GM12878 (cell line): ENCODE measurements at regions not wholly inside any gene's neighbourhood (a gene's known extent, or its start where the extent isn't known, plus 50 kb on each side); places are given as distances from the start of the nearest gene placed in this dataset.

ENCODE experiments used
- ATAC-seq: fragments of 200-7000 bp; cut with Tn5 transposase; 3 replicates; pipeline ENCODE4 v1.9.1; 2020; ENCODE audit warnings: mild to moderate bottlenecking, moderate library complexity
- BruUV-seq: library from RNA; stranded (reverse); fragments of 400-500 nt; replicated peaks from 2 replicates; lab custom pipeline; 2021; lab: Mats Ljungman, UMichigan
- CTCF ChIA-PET: fragments of 300-600 bp; sonication (Branson Sonifier 250); formaldehyde crosslinking; extraction: SDS; loops from one replicate; lab custom pipeline; 2021; ENCODE audit warnings: inconsistent platforms; lab: Yijun Ruan, JAX
- POLR2A ChIA-PET: fragments of 350-600 bp; formaldehyde crosslinking; extraction: SDS; loops from one replicate; lab custom pipeline; 2021; ENCODE audit warnings: inconsistent platforms; lab: Charles Lee
- RAD21 ChIA-PET: fragments of 300-600 bp; sonication (Branson Sonifier 250); formaldehyde crosslinking; loops from one replicate; lab custom pipeline; 2023; ENCODE audit warnings: antibody characterized with exemption; ENCODE audit not compliant: unreplicated experiment; lab: Charles Lee
- SMC1A ChIA-PET: fragments of 300-600 bp; sonication (Branson Sonifier 250); formaldehyde crosslinking; loops from one replicate; lab custom pipeline; 2023; ENCODE audit not compliant: unreplicated experiment, uncharacterized antibody; lab: Charles Lee
- DNase-seq: peaks from one replicate; pipeline ENCODE4 v3.0.0-alpha.2; 2011; ENCODE audit warnings: low read depth, low spot score
- FAIRE-seq: peaks from 3 replicates; lab custom pipeline; 2011; peaks lifted over from hg19 to GRCh38; lab: Jason Lieb, UNC
- H2AFZ ChIP-seq: 2 replicates; pipeline ENCODE4 v1.6.0; 2011; ENCODE audit warnings: low read depth, low read length, control low read depth; ENCODE audit not compliant: control insufficient read depth
- H3K27ac ChIP-seq: 2 replicates; pipeline ENCODE4 v1.5.1; 2011; ENCODE audit warnings: control low read depth; ENCODE audit not compliant: control insufficient read depth, insufficient read depth
- H3K27me3 ChIP-seq, 2 experiments: replicated peaks in 1 of 2; 2 replicates each; pipeline versions ENCODE4 v1.6.0 to v1.6.1; 2011; ENCODE audit warnings: low read length in 1 of 2; ENCODE audit not compliant: control insufficient read depth in 2 of 2, insufficient read depth in 2 of 2
- H3K36me3 ChIP-seq, 2 experiments: 2 replicates each; pipeline ENCODE4 v1.5.1; 2011; ENCODE audit warnings: low read length in 1 of 2; ENCODE audit not compliant: control insufficient read depth in 2 of 2, insufficient read depth in 2 of 2
- H3K4me1 ChIP-seq: 2 replicates; pipeline ENCODE4 v1.6.1; 2011; ENCODE audit warnings: mild to moderate bottlenecking, low read length, moderate library complexity, mixed read lengths; ENCODE audit not compliant: control insufficient read depth, insufficient read depth
- H3K4me2 ChIP-seq: 2 replicates; pipeline ENCODE4 v1.6.0; 2011; ENCODE audit warnings: control low read depth; ENCODE audit not compliant: control insufficient read depth, insufficient read depth
- H3K4me3 ChIP-seq: fragments of 200-600 bp; sonication (generic); 2 replicates; pipeline ENCODE4 v1.5.1; 2016
- H3K79me2 ChIP-seq: 2 replicates; pipeline ENCODE4 v1.6.0; 2011; ENCODE audit warnings: low read length; ENCODE audit not compliant: control insufficient read depth, insufficient read depth
- H3K9ac ChIP-seq: 2 replicates; pipeline ENCODE4 v1.8.0; 2011; ENCODE audit warnings: low read length, control low read depth, mixed read lengths; ENCODE audit not compliant: control insufficient read depth, insufficient read depth
- H3K9me3 ChIP-seq: replicated peaks from 3 replicates; pipeline ENCODE4 v1.5.1; 2011; ENCODE audit warnings: mild to moderate bottlenecking, low read length; ENCODE audit not compliant: control insufficient read depth, insufficient read depth
- H4K20me1 ChIP-seq: 2 replicates; pipeline ENCODE4 v1.6.0; 2011; ENCODE audit not compliant: control insufficient read depth, insufficient read depth
- CHD4 ChIP-seq: fragments of 200-600 bp; sonication (generic); IDR thresholded peaks from 2 replicates; pipeline ENCODE4 v1.6.1; 2016; ENCODE audit warnings: mild to moderate bottlenecking
- HDAC2 ChIP-seq: fragments of 200-600 bp; sonication (generic); IDR thresholded peaks from 2 replicates; pipeline ENCODE4 v1.6.1; 2017
- MYC ChIP-seq: IDR thresholded peaks from 2 replicates; pipeline ENCODE4 v1.6.1; 2011; ENCODE audit warnings: mild to moderate bottlenecking, low read length, moderate library complexity, inconsistent platforms; ENCODE audit not compliant: insufficient read depth, insufficient replicate concordance, insufficient read length, severe bottlenecking
- NFIC ChIP-seq: IDR thresholded peaks from 2 replicates; pipeline ENCODE4 v1.6.1; 2012; ENCODE audit warnings: low read depth, mild to moderate bottlenecking, inconsistent platforms, low read length, moderate library complexity
- PML ChIP-seq: IDR thresholded peaks from 2 replicates; pipeline ENCODE4 v1.6.1; 2012; ENCODE audit warnings: low read length, inconsistent platforms
- REST ChIP-seq: IDR thresholded peaks from 2 replicates; pipeline ENCODE4 v1.6.1; 2012; ENCODE audit warnings: mild to moderate bottlenecking, low read depth, low read length
- TCF12 ChIP-seq: IDR thresholded peaks from 2 replicates; pipeline ENCODE4 v1.6.1; 2011; ENCODE audit warnings: low read depth, mild to moderate bottlenecking, low read length
- WGBS: methylation state at CpG from one replicate; pipeline ENCODE4 v1.1.6; 2016; ENCODE audit warnings: low lambda C conversion rate; ENCODE audit not compliant: insufficient replicate concordance, insufficient coverage; ENCODE audit errors: missing lambda C conversion rate; 5-methylcytosine and 5-hydroxymethylcytosine counted together
- in situ Hi-C: fragments of 300-500 bp; cut with MboI; formaldehyde crosslinking; loops from 9 replicates; pipeline ENCODE4 v1.14.3; 2018; ENCODE audit warnings: mixed read lengths
- intact Hi-C: fragments of 100-400 bp; cut with micrococcal nuclease; formaldehyde crosslinking; loops from one replicate; pipeline ENCODE4 v1.14.2; 2022; ENCODE audit not compliant: unreplicated experiment

GRCh38 chr3:27560484-27561056 is 76.4 kb upstream of the SLC4A7 start:
- FAIRE-seq, result no peak
- Histone ChIP-seq H2AFZ (no peak overlapping the region), H3K36me3 (no peaks in the 10 kb centered on the region), H3K27me3 (no peaks in the 10 kb centered on the region), H3K79me2 (no peaks in the 10 kb centered on the region), H3K9me3 (no peaks in the 10 kb centered on the region), H3K4me1 (no peaks in the 10 kb centered on the region), H4K20me1 (no peaks in the 10 kb centered on the region), H3K9ac (no peak overlapping the region), H3K27ac (no peak overlapping the region), H3K4me2 (no peak overlapping the region)
- 62% methylated on average over 11 of the region's 11 CpGs for WGBS
- no peak for ATAC-seq
- RAD21 ChIA-PET, result no interaction called here
- CTCF ChIA-PET, result interaction anchor here (0.7 kb wide), 1 partner anchor 131 kb away, joined by 3 read pairs; no protein-coding TSS in a partner anchor
- no TSS peak for BruUV-seq
- in situ Hi-C loops, result no loop called here
- POLR2A ChIA-PET, result interaction anchor here (0.7 kb wide), 1 partner anchor 81 kb away, joined by 3 read pairs; no protein-coding TSS in a partner anchor
- TF ChIP-seq NFIC, result no peak
- no peak for TF ChIP-seq HDAC2
- TF ChIP-seq MYC, result no peak
- TF ChIP-seq PML, result no peak
- no peak for TF ChIP-seq CHD4
- no peak for TF ChIP-seq REST
- no peak for TF ChIP-seq TCF12
- TF ChIP-seq, all 136 proteins: peak for 0
- no peak overlapping the region for H3K4me3 ChIP-seq
- SMC1A ChIA-PET, result no interaction called here
- intact Hi-C loops, result no loop called here
- DNase-seq, result no peak
